ENCODE measurements at regions not wholly inside any gene's neighbourhood (a gene's known extent, or its start where the extent isn't known, plus 50 kb on each side); places are given as distances from the start of the nearest gene placed in this dataset.
"Not testable (repeated sequence)": the region's sequence is repeated elsewhere in the genome, so short reads cannot be mapped to it uniquely, and the experiment has no call there.

DNA sequence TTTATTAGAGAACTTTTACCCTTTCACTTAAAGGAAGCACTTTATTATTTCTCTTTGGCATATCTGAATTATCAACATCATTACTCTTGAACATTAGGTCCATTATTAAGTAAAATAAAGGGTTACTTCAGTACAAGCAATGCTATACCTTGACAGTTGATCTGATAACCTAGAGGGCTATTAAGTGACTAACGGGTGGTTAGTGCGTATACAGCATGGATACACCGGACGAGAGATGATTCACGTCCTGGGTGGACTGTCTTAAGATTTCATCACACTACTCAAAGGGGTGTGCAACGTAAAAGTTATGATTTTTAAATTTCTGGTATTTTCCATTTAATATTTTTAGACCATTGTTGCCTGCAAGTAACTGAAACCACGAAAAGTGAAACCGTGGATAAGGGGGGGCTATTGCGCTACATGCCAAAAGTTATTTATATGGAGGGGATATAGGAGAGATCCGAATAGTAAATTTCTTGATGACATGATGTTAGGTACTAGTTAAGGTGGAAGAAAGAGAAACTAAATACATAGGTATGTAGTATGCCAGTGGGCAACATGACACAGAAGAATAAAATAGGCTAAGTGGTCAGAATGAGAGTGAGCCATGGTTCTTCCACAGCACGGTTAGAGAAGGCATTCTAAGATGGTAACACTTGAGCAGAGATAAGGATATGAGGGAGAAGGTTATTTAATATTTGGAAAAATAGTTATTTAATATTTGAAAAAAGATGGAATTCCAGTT is 230.8 kb upstream of the ANKRD50 start:
- DNase-seq (ENCODE audit: low spot score), result no peak

DNA sequence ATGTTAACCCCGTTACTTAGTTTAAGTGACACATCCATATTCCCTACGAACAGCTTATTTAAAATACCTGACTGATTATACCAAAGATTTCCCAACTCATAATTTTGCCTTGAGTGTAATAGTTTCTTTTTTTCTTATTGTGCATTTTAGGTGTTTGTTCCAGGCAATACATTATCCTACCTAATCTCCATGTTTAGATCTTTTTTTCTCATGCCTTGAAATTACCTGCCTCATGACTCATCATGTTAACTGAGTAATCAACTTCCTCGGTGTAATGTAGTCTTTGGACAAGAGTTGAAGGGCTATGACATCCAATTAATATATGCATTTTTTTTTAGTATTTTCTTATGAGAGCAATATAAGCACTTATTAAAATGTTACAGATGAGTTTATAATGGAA is 228.7 kb upstream of the ANKRD50 start:
- no peak for DNase-seq (ENCODE audit: low spot score)

- DNase-seq (ENCODE audit: low spot score), result no peak
These were observed 227.9 kb upstream of the ANKRD50 start for GRCh38 chr4:124940387-124940786.

GRCh38 chr4:124939908-124940307 is 227.4 kb upstream of the ANKRD50 start:
- no peak for DNase-seq (ENCODE audit: low spot score)

DNA sequence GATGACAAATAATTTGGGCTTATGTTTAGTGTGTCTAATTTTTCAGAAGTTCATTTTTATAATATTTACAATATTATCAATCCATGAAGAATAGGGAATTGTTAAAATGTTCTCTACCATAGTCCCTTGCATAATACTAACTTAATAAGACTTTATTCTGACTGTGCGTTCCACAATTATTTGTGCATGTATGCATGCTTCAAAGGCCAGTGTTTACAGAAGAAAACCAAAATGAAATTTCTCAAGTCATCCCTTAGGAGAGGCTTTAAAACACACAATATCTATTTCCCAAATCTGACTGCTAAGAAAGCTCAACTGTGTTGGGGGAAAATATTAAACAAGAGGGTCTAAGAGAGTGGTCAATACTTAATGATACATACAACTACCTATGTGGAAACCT is 226.3 kb upstream of the ANKRD50 start:
- DNase-seq (ENCODE audit: low spot score), result no peak

GRCh38 chr4:124937993-124938392 is 225.5 kb upstream of the ANKRD50 start:
- no peak for DNase-seq (ENCODE audit: low spot score)

DNA sequence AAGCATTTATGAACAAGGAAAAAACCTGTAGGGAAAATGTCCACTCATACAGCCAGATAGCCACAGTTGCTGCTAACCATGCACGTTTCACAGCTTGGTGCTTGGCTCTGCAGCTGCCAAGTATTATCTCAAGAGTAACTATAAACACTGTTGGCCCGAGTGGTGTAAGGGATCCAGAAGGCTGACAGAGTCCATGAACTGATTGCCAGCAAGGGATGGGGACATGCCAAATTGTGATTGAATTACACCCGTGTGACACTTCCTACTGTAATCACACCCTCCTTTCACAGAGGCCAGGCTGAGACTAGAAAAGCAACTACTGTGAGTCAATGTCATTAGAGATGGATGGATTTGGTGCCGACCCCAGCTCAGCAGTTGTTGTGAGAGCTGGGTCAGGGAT is 223.9 kb upstream of the ANKRD50 start:
- peak; percentile 46 for DNase-seq (ENCODE audit: low spot score)

DNA sequence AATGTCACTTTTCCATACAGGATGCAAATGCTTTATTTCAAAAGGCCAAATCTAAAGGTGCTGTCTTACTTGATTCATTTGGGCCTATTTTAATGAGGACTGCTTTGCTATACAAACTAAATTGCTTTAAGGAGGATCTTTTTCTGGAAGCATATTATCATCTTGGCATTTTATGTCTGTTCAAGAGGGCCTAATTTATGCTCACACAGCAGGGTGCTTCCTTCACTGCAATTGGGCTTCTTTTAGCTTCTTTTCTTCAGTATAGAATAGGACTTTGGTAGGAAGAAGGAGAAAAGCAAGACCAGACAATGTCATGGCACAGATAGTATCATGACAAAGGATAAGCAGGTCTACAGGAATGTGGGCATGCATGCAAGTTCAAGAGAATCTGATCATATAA is 222.4 kb upstream of the ANKRD50 start:
- no peak for DNase-seq (ENCODE audit: low spot score)

DNA sequence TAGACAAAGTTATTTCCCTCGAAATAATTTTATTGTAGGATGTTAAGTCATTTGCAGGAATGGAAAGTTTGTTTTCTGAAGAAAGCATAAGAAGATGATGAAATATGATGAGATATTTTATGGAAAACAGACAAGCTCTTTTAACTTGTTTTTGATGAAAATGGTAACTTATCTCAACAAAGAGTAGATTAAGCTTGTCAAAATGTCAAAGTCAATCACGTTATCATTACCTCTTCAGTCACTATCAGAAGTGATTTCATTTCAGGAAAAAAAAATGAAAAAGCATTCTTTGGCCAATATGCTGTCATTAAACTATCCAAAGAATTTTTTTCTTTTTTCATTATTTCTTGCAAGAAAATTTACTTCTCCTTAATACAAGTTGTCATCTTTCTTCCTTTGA is 221.0 kb upstream of the ANKRD50 start:
- DNase-seq (ENCODE audit: low spot score), result no peak

GRCh38 chr4:124932447-124932846 is 219.9 kb upstream of the ANKRD50 start:
- no peak for DNase-seq (ENCODE audit: low spot score)

- no peak for DNase-seq (ENCODE audit: low spot score)
These were observed 218.5 kb upstream of the ANKRD50 start for GRCh38 chr4:124931050-124931449.

DNA sequence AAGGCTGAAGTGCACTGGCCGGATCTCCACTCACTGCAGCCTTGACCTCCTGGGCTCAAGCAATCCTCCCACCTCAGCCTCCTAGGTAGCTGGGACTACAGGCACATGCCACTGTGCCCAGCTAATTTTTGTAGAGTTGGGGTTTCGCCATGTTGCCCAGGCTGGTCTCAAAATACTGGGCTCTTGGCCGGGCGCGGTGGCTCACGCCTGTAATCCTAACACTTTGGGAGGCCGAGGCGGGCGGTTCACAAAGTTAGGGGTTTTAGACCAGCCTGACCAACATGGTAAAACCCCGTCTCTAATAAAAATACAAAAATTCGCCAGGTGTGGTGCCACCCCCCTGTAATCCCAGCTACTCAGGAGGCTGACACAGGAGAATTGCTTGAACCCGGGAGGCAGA is 210.2 kb upstream of the ANKRD50 start:
- not testable (repeated sequence) for DNase-seq (ENCODE audit: low spot score)

DNA sequence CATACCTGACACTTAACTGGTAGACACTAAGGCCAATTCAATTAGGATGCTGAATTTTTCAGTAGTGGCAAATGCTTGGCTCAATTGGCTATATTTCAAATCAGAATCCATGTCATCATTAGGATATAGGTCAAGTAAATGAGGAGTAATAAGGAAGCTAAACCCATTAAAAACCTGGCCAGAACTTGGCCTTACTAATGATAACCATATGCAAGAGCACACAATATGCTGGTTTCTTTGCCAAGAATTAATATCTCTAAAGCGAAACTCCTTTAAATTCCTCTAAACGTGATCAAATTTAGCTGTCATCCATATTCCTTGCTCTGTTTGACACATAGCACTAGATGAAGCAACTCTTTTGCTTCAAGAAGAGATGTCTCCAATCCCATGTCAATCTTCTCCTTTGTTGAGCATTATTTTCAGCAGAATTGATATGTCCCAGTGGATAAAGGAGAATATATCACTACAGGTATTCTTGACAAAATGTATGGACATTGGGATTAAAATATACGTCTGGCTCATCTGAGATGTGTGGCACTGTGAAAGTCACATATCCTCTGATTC is 206.1 kb upstream of the ANKRD50 start:
- DNase-seq (ENCODE audit: low spot score), result no peak

GRCh38 chr4:124915073-124915472 is 202.5 kb upstream of the ANKRD50 start:
- no peak for DNase-seq (ENCODE audit: low spot score)

GRCh38 chr4:124913237-124913636 is 200.7 kb upstream of the ANKRD50 start:
- DNase-seq (ENCODE audit: low spot score), result no peak

DNA sequence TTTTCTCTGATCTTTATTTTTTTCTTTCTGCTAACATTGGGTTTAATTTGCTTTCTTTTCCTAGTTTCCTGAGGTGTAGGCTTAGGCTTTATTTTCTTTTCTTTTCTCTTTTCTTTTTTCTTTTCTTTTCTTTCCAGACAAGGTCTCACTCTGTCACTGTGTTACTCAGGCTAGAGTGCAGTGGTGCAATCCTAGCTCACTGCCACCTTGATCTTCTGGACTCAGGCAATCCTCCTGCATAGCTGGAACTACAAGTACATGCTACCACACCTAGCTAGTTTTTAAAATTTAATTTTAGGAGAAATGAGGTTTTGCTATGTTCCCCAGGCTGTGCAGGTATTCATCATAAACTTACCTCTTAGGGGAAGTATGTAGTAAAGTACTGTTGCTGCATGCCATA is 197.8 kb upstream of the ANKRD50 start:
- DNase-seq (ENCODE audit: low spot score), result no peak

- no peak for DNase-seq (ENCODE audit: low spot score)
These were observed 195.3 kb upstream of the ANKRD50 start for GRCh38 chr4:124907881-124908280.

GRCh38 chr4:124905441-124905840 is 192.9 kb upstream of the ANKRD50 start:
- no peak for DNase-seq (ENCODE audit: low spot score)

- no peak for DNase-seq (ENCODE audit: low spot score)
These were observed 192.3 kb upstream of the ANKRD50 start for GRCh38 chr4:124904723-124905388.

GRCh38 chr4:124903995-124904722 is 191.6 kb upstream of the ANKRD50 start:
- no peak for DNase-seq (ENCODE audit: low spot score)

DNA sequence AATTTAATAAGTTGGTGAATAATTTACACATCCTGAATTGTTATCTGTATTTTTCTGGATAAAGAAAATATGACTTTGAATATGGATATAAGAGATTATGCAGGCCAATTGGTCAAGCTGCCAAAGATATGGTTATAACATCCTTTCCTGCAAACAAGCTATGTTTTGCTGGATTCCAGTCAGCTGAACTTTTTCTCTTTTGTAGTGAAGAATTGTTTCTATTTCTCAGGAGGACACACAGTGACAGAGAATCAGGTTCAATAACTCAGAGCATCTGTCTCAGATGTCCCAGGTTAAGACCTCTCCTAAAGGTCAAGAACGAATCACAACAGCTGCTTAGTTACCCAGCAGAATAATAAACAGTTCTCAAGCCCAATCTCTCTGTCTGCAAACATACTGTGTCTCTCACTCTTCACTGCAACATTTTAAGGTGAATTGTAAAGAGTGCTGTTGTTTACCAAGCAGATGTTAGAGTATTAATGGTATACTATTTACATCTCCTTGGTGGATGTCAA is 189.5 kb upstream of the ANKRD50 start:
- no peak for DNase-seq (ENCODE audit: low spot score)

- no peak for DNase-seq (ENCODE audit: low spot score)
These were observed 187.5 kb upstream of the ANKRD50 start for GRCh38 chr4:124899997-124900396.
